IMR-90 (cell line): ENCODE measurements at regions not wholly inside any gene's neighbourhood (a gene's known extent, or its start where the extent isn't known, plus 50 kb on each side); places are given as distances from the start of the nearest gene placed in this dataset.

Experiments
- ATAC-seq: fragments of 200-7000 bp; cut with Tn5 transposase; 2 replicates; pipeline ENCODE4 v1.9.1; 2020; ENCODE audit warnings: low read depth, mild to moderate bottlenecking, moderate library complexity
- BruUV-seq: library from RNA; stranded (reverse); fragments of 400-500 nt; replicated peaks from 2 replicates; lab custom pipeline; 2021; lab: Mats Ljungman, UMichigan
- CTCF ChIA-PET: fragments of 300-600 bp; formaldehyde crosslinking; extraction: SDS; loops from one replicate; lab custom pipeline; 2021; ENCODE audit warnings: antibody characterized with exemption; lab: Yijun Ruan, JAX
- POLR2A ChIA-PET: fragments of 300-600 bp; sonication (Branson Sonifier 250); formaldehyde crosslinking; loops from one replicate; lab custom pipeline; 2022; ENCODE audit warnings: antibody characterized with exemption; ENCODE audit not compliant: unreplicated experiment; lab: Charles Lee
- DNase-seq: peaks from one replicate; pipeline ENCODE4 v3.0.0; 2013
- H2AFZ ChIP-seq: replicated peaks from 2 replicates; pipeline ENCODE3; 2013; ENCODE audit warnings: low read length, mild to moderate bottlenecking; ENCODE audit not compliant: poor library complexity
- H2AK5ac ChIP-seq: 2 replicates; pipeline ENCODE4 v1.6.1; 2013; ENCODE audit warnings: low read depth, low read length, inconsistent platforms
- H2AK9ac ChIP-seq: replicated peaks from 2 replicates; pipeline ENCODE3; 2013; ENCODE audit warnings: mild to moderate bottlenecking, low read depth, low read length, moderate library complexity; ENCODE audit not compliant: poor library complexity
- H2BK120ac ChIP-seq: 2 replicates; pipeline ENCODE4 v1.6.1; 2013; ENCODE audit warnings: low read depth, low read length, inconsistent platforms
- H2BK15ac ChIP-seq: 3 replicates; pipeline ENCODE4 v1.6.1; 2013; ENCODE audit warnings: low read depth, low read length, inconsistent platforms
- H2BK20ac ChIP-seq: 2 replicates; pipeline ENCODE4 v1.6.1; 2013; ENCODE audit warnings: low read depth, mild to moderate bottlenecking, inconsistent platforms, low read length, moderate library complexity
- H2BK5ac ChIP-seq: 2 replicates; pipeline ENCODE4 v1.6.1; 2013; ENCODE audit warnings: mild to moderate bottlenecking, low read depth, low read length, inconsistent platforms; ENCODE audit not compliant: poor library complexity, severe bottlenecking
- H3K14ac ChIP-seq: replicated peaks from 2 replicates; pipeline ENCODE4 v1.6.1; 2013; ENCODE audit warnings: low read depth, low read length, inconsistent platforms
- H3K18ac ChIP-seq: 2 replicates; pipeline ENCODE4 v1.6.1; 2013; ENCODE audit warnings: low read depth, low read length, control low read depth
- H3K23ac ChIP-seq: 2 replicates; pipeline ENCODE4 v1.6.1; 2013; ENCODE audit warnings: low read depth, low read length, inconsistent platforms
- H3K27ac ChIP-seq: 2 replicates; pipeline ENCODE4 v1.5.1; 2013; ENCODE audit warnings: mild to moderate bottlenecking, control low read depth, low read length; ENCODE audit not compliant: insufficient read depth
- H3K27me3 ChIP-seq: 2 replicates; pipeline ENCODE4 v1.6.1; 2013; ENCODE audit warnings: low read length; ENCODE audit not compliant: control insufficient read depth, insufficient read depth
- H3K36me3 ChIP-seq: 2 replicates; pipeline ENCODE4 v1.6.1; 2013; ENCODE audit warnings: low read length, mixed read lengths; ENCODE audit not compliant: control insufficient read depth, insufficient read depth
- H3K4ac ChIP-seq: 2 replicates; pipeline ENCODE4 v1.6.1; 2013; ENCODE audit warnings: low read depth, low read length, inconsistent platforms
- H3K4me1 ChIP-seq: 2 replicates; pipeline ENCODE4 v1.6.1; 2013; ENCODE audit warnings: low read length, mixed read lengths; ENCODE audit not compliant: control insufficient read depth, insufficient read depth
- H3K4me2 ChIP-seq: 2 replicates; pipeline ENCODE4 v1.6.1; 2013; ENCODE audit warnings: low read depth, mild to moderate bottlenecking, control low read depth, low read length, moderate library complexity
- H3K4me3 ChIP-seq: 2 replicates; pipeline ENCODE4 v1.5.1; 2013; ENCODE audit warnings: low read depth, mild to moderate bottlenecking, control low read depth, low read length, moderate library complexity; ENCODE audit not compliant: insufficient read depth
- H3K56ac ChIP-seq: 2 replicates; pipeline ENCODE4 v1.6.1; 2013; ENCODE audit warnings: low read length, inconsistent platforms; ENCODE audit not compliant: insufficient read depth; ENCODE audit errors: extremely low read depth
- H3K79me1 ChIP-seq, 2 experiments: 2 replicates each; pipeline ENCODE4 v1.6.1; 2013; ENCODE audit warnings: low read length in 2 of 2, inconsistent platforms in 1 of 2, low read depth in 1 of 2
- H3K9ac ChIP-seq: 2 replicates; pipeline ENCODE4 v1.6.1; 2013; ENCODE audit warnings: low read depth, low read length, control low read depth
- H3K9me1 ChIP-seq: 2 replicates; pipeline ENCODE4 v1.6.1; 2013; ENCODE audit warnings: low read length, inconsistent platforms; ENCODE audit not compliant: insufficient read depth
- H3K9me3 ChIP-seq: 2 replicates; pipeline ENCODE4 v1.6.1; 2013; ENCODE audit warnings: low read length; ENCODE audit not compliant: control insufficient read depth, insufficient read depth
- H4K20me1 ChIP-seq: 2 replicates; pipeline ENCODE4 v1.6.1; 2013; ENCODE audit warnings: low read length, inconsistent platforms; ENCODE audit not compliant: insufficient read depth
- H4K5ac ChIP-seq: 2 replicates; pipeline ENCODE4 v1.6.1; 2013; ENCODE audit warnings: mild to moderate bottlenecking, low read depth, low read length, control low read depth
- H4K8ac ChIP-seq, 2 experiments: 2 replicates each; pipeline ENCODE4 v1.6.1; 2013; ENCODE audit warnings: low read depth in 2 of 2, low read length in 2 of 2, control low read depth in 1 of 2, inconsistent platforms in 1 of 2
- H4K91ac ChIP-seq: 2 replicates; pipeline ENCODE4 v1.6.1; 2013; ENCODE audit warnings: low read depth, low read length, inconsistent platforms; ENCODE audit not compliant: insufficient read depth
- BHLHE40 ChIP-seq: fragments of 150-350 bp; IDR thresholded peaks from 2 replicates; pipeline ENCODE4 v1.6.1; 2016; ENCODE audit warnings: mild to moderate bottlenecking, low read depth, low read length
- CEBPB ChIP-seq: IDR thresholded peaks from 2 replicates; pipeline ENCODE4 v1.6.1; 2012; ENCODE audit warnings: low read depth, low read length, improper control_type of control experiment
- CHD1 ChIP-seq: IDR thresholded peaks from 2 replicates; pipeline ENCODE4 v1.6.1; 2012; ENCODE audit warnings: low read depth, low read length, improper control_type of control experiment
- FOS ChIP-seq: fragments of 150-350 bp; IDR thresholded peaks from 2 replicates; pipeline ENCODE4 v1.6.1; 2016; ENCODE audit warnings: low read depth, low read length
- MAFK ChIP-seq: IDR thresholded peaks from 2 replicates; pipeline ENCODE4 v1.6.1; 2012; ENCODE audit warnings: low read depth, low read length, improper control_type of control experiment
- MAZ ChIP-seq: IDR thresholded peaks from 2 replicates; pipeline ENCODE4 v1.6.1; 2012; ENCODE audit warnings: low read depth, mild to moderate bottlenecking, low read length, improper control_type of control experiment, moderate library complexity, borderline replicate concordance
- MXI1 ChIP-seq: IDR thresholded peaks from 2 replicates; pipeline ENCODE4 v1.6.1; 2012; ENCODE audit warnings: low read depth, mild to moderate bottlenecking, low read length, moderate library complexity, borderline replicate concordance
- NFE2L2 ChIP-seq: fragments of 150-350 bp; IDR thresholded peaks from 2 replicates; pipeline ENCODE4 v1.6.1; 2016; ENCODE audit warnings: low read depth, mild to moderate bottlenecking, low read length
- POLR2A ChIP-seq: IDR thresholded peaks from 2 replicates; pipeline ENCODE4 v1.6.1; 2012; ENCODE audit warnings: mild to moderate bottlenecking, low read depth, low read length
- RCOR1 ChIP-seq: IDR thresholded peaks from 2 replicates; pipeline ENCODE4 v1.6.1; 2012; ENCODE audit warnings: mild to moderate bottlenecking, low read length, improper control_type of control experiment; ENCODE audit not compliant: insufficient replicate concordance
- SMC3 ChIP-seq: fragments of 150-350 bp; IDR thresholded peaks from 2 replicates; pipeline ENCODE4 v1.6.1; 2016; ENCODE audit warnings: low read depth, mild to moderate bottlenecking, antibody characterized with exemption, low read length, moderate library complexity
- WGBS, 2 experiments: methylation state at CpG; one replicate each; pipeline versions ENCODE4 v1.1.5 to v1.1.7; 2013; ENCODE audit warnings: missing lambda C conversion rate in 2 of 2; ENCODE audit not compliant: insufficient read length in 1 of 2; ENCODE audit errors: extremely low coverage in 2 of 2; 5-methylcytosine and 5-hydroxymethylcytosine counted together
- dilution Hi-C: fragments of 300-500 bp; cut with HindIII; formaldehyde crosslinking; loops from one replicate; pipeline ENCODE4 v1.14.3; 2018; ENCODE audit warnings: low sequenced_read_pairs; ENCODE audit not compliant: unreplicated experiment
- in situ Hi-C: fragments of 300-500 bp; cut with MboI; formaldehyde crosslinking; loops from 3 replicates; pipeline ENCODE4 v1.14.3; 2019; ENCODE audit warnings: low sequenced_read_pairs, inconsistent platforms, mixed read lengths
- intact Hi-C: fragments of 100-400 bp; cut with micrococcal nuclease; formaldehyde crosslinking; loops from 2 replicates; pipeline ENCODE4 v1.10.0; 2022
- TF ChIP-seq, protein P1 (sequence below): conservative IDR thresholded peaks from 2 replicates; pipeline ENCODE4 v1.5.1; 2012; ENCODE audit warnings: mild to moderate bottlenecking, low read depth, low read length, improper control_type of control experiment
- TF ChIP-seq, protein P2 (sequence below): fragments of 150-350 bp; IDR thresholded peaks from 2 replicates; pipeline ENCODE4 v1.6.1; 2017; ENCODE audit warnings: mild to moderate bottlenecking, antibody characterized with exemption, low read length, low read depth
- TF ChIP-seq, protein P3 (sequence below): fragments of 150-350 bp; IDR thresholded peaks from 2 replicates; pipeline ENCODE4 v1.6.1; 2016; ENCODE audit warnings: low read depth, mild to moderate bottlenecking, low read length, moderate library complexity, borderline replicate concordance

DNA sequence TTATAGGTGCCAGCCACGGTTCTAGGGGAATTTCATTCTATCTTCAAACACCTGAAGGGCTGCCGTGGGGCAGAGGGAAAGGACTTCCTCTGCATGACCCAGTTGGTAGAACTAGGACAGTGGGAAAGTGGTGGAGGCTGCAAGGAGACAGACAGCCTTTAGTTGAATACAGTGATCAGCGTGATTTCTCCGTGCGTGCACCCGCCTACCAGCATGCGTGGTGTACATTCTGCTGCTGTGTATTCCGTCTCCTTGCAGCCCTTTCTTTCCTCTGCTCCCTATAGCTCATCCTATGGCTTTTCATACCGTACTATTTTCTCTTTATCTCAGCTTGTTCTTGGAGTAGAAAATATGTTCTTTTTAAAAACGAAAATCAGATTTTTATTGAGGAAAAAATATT, 146.9 kb downstream of the MRM1 start:
- H3K27ac ChIP-seq: no peak overlapping the region
- H2BK120ac ChIP-seq: no peak overlapping the region
- intact Hi-C loops: no loop called here
- POLR2A ChIA-PET: no interaction called here
- H3K9ac ChIP-seq: no peak overlapping the region
- H2AK5ac ChIP-seq: no peak overlapping the region
- BruUV-seq: no TSS peak
- H3K4me2 ChIP-seq: no peak overlapping the region
- no peaks in the 10 kb centered on the region for H4K20me1 ChIP-seq
- no peaks in the 10 kb centered on the region for H3K79me1 ChIP-seq
- no peaks in the 10 kb centered on the region for H3K9me3 ChIP-seq
- no peaks in the 10 kb centered on the region for H3K4me1 ChIP-seq
- no peak overlapping the region for H4K8ac ChIP-seq
- no peak overlapping the region for H2AFZ ChIP-seq
- peaks cover 20% of the 10 kb centered on the region for H3K27me3 ChIP-seq
- H3K56ac ChIP-seq: no peak overlapping the region
- H3K9me1 ChIP-seq: no peaks in the 10 kb centered on the region
- no peak overlapping the region for H2BK5ac ChIP-seq
- WGBS, 2 experiments: no CpG with 5 or more reads among the region's 10 CpGs
- CTCF ChIA-PET: no interaction called here
- H3K23ac ChIP-seq: no peak overlapping the region
- H3K4ac ChIP-seq: no peak overlapping the region
- H4K91ac ChIP-seq: no peak overlapping the region
- H3K14ac ChIP-seq: no peak overlapping the region
- no peak for DNase-seq
- no peak overlapping the region for H3K4me3 ChIP-seq
- in situ Hi-C loops: no loop called here
- H4K5ac ChIP-seq: no peak overlapping the region
- no peak overlapping the region for H3K18ac ChIP-seq
- no peak overlapping the region for H2BK20ac ChIP-seq
- H2AK9ac ChIP-seq: no peak overlapping the region
- ATAC-seq: no peak
- dilution Hi-C loops: no loop called here
- TF ChIP-seq NFE2L2 (no peak), CHD1 (no peak), SMC3 (no peak), FOS (no peak), CEBPB (no peak), POLR2A (no peak), MAZ (no peak), MAFK (no peak), MXI1 (no peak), BHLHE40 (no peak), RCOR1 (no peak)
- TF ChIP-seq, protein P1, sequence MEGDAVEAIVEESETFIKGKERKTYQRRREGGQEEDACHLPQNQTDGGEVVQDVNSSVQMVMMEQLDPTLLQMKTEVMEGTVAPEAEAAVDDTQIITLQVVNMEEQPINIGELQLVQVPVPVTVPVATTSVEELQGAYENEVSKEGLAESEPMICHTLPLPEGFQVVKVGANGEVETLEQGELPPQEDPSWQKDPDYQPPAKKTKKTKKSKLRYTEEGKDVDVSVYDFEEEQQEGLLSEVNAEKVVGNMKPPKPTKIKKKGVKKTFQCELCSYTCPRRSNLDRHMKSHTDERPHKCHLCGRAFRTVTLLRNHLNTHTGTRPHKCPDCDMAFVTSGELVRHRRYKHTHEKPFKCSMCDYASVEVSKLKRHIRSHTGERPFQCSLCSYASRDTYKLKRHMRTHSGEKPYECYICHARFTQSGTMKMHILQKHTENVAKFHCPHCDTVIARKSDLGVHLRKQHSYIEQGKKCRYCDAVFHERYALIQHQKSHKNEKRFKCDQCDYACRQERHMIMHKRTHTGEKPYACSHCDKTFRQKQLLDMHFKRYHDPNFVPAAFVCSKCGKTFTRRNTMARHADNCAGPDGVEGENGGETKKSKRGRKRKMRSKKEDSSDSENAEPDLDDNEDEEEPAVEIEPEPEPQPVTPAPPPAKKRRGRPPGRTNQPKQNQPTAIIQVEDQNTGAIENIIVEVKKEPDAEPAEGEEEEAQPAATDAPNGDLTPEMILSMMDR: no peak
- TF ChIP-seq, protein P2, sequence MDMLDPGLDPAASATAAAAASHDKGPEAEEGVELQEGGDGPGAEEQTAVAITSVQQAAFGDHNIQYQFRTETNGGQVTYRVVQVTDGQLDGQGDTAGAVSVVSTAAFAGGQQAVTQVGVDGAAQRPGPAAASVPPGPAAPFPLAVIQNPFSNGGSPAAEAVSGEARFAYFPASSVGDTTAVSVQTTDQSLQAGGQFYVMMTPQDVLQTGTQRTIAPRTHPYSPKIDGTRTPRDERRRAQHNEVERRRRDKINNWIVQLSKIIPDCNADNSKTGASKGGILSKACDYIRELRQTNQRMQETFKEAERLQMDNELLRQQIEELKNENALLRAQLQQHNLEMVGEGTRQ: no peak
- TF ChIP-seq, protein P3, sequence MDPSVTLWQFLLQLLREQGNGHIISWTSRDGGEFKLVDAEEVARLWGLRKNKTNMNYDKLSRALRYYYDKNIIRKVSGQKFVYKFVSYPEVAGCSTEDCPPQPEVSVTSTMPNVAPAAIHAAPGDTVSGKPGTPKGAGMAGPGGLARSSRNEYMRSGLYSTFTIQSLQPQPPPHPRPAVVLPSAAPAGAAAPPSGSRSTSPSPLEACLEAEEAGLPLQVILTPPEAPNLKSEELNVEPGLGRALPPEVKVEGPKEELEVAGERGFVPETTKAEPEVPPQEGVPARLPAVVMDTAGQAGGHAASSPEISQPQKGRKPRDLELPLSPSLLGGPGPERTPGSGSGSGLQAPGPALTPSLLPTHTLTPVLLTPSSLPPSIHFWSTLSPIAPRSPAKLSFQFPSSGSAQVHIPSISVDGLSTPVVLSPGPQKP: no peak
- no peaks in the 10 kb centered on the region for H3K36me3 ChIP-seq
- H2BK15ac ChIP-seq: no peak overlapping the region
